ENCODE measurements at regions not wholly inside any gene's neighbourhood (a gene's known extent, or its start where the extent isn't known, plus 50 kb on each side); places are given as distances from the start of the nearest gene placed in this dataset.

- TF ChIP-seq, protein P1, sequence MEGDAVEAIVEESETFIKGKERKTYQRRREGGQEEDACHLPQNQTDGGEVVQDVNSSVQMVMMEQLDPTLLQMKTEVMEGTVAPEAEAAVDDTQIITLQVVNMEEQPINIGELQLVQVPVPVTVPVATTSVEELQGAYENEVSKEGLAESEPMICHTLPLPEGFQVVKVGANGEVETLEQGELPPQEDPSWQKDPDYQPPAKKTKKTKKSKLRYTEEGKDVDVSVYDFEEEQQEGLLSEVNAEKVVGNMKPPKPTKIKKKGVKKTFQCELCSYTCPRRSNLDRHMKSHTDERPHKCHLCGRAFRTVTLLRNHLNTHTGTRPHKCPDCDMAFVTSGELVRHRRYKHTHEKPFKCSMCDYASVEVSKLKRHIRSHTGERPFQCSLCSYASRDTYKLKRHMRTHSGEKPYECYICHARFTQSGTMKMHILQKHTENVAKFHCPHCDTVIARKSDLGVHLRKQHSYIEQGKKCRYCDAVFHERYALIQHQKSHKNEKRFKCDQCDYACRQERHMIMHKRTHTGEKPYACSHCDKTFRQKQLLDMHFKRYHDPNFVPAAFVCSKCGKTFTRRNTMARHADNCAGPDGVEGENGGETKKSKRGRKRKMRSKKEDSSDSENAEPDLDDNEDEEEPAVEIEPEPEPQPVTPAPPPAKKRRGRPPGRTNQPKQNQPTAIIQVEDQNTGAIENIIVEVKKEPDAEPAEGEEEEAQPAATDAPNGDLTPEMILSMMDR (conservative IDR thresholded peaks at IDR 0.05 in 1 of 2, IDR thresholded peaks at IDR 0.05 in 1 of 2; ENCODE audit: extremely low read depth in 1 of 2, insufficient read depth in 1 of 2, low read depth in 1 of 2, low read length in 2 of 2): no peak
- no peak for TF ChIP-seq EZH2 (IDR thresholded peaks at IDR 0.05; ENCODE audit: borderline replicate concordance, low read length)
Observed at GRCh38 chr2:16409849-16410248, 255.8 kb downstream of the CYRIA start.
